ENCODE measurements at regions not wholly inside any gene's neighbourhood (a gene's known extent, or its start where the extent isn't known, plus 50 kb on each side); places are given as distances from the start of the nearest gene placed in this dataset.

DNA sequence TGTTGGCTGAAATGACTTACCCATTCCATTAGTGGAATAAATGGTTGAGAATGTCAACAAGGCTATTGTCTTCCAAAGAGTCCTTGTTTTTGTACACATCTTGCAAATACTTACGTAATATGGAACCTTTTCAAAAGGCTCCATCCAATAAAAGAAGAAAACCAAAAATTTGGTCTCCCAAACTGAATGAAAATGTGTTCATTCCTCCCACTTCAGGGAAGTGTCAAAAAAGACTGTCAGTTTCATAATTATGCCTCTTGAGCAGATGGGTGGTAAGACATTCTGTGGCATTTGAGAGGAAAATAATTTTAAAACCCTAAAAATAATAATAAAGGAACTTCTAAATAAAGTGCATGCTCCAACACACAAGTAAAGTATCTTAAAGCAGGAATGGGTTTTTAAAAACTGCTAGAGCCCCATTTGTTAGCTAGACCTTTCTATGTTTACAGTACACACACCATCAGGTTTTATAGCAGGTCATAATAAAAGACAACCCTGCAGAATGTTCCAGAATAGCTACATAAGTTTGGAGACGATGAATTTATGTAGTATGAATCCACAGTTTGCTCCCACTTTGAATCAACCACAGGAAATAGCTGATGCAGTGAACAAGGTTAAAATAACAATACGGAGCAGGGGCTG lies 843.7 kb downstream of the LRRTM4 start:
- TF ChIP-seq POLR2A (IDR thresholded peaks at IDR 0.05) (no peak), EP300 (IDR thresholded peaks at IDR 0.05) (no peak)
- TF ChIP-seq, protein P1, sequence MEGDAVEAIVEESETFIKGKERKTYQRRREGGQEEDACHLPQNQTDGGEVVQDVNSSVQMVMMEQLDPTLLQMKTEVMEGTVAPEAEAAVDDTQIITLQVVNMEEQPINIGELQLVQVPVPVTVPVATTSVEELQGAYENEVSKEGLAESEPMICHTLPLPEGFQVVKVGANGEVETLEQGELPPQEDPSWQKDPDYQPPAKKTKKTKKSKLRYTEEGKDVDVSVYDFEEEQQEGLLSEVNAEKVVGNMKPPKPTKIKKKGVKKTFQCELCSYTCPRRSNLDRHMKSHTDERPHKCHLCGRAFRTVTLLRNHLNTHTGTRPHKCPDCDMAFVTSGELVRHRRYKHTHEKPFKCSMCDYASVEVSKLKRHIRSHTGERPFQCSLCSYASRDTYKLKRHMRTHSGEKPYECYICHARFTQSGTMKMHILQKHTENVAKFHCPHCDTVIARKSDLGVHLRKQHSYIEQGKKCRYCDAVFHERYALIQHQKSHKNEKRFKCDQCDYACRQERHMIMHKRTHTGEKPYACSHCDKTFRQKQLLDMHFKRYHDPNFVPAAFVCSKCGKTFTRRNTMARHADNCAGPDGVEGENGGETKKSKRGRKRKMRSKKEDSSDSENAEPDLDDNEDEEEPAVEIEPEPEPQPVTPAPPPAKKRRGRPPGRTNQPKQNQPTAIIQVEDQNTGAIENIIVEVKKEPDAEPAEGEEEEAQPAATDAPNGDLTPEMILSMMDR (IDR thresholded peaks at IDR 0.05), result no peak
- Histone ChIP-seq H3K27ac (no peak overlapping the region), H3K4me1 (peaks cover 0 to 5% (median 0%) of the 10 kb centered on the region in 4 donors), H3K9me3 (no peaks in the 10 kb centered on the region), H3K4me3 (no peak overlapping the region), H3K36me3 (no peaks in the 10 kb centered on the region), H3K27me3 (no peaks in the 10 kb centered on the region)
- DNase-seq (ENCODE audit: low spot score in 2 of 2), result no peak
- WGBS, 2 donors, result 25 to 28% methylated on average over 3 of the region's 3 CpGs

DNA sequence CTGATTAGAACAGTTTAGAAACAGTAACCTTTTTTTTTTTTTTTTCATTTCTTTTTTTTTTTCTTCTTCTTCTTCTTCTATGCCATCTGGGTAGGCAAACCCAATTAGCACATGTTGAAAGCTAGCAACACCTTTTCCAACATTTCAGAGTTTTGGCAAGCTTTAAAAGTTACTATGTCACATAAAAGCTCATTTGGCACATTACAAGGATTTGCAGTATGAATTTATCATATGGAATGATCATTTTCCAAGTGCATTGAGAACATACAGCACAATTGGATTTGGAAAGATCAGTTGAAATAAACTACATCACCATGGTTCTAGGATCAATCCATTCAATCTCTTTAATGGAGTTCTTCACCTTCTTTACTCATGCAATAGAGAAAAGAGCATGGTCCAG lies 847.0 kb downstream of the LRRTM4 start:
- Histone ChIP-seq H3K4me1 (peaks cover 0 to 5% (median 0%) of the 10 kb centered on the region in 4 donors), H3K36me3 (no peaks in the 10 kb centered on the region), H3K27me3 (no peaks in the 10 kb centered on the region), H3K9me3 (no peaks in the 10 kb centered on the region), H3K27ac (no peak overlapping the region), H3K4me3 (no peak overlapping the region)
- DNase-seq (ENCODE audit: low spot score in 2 of 2), result no peak
- TF ChIP-seq EP300 (IDR thresholded peaks at IDR 0.05) (no peak), POLR2A (IDR thresholded peaks at IDR 0.05) (no peak)
- TF ChIP-seq, protein P1 (IDR thresholded peaks at IDR 0.05), result no peak

DNA sequence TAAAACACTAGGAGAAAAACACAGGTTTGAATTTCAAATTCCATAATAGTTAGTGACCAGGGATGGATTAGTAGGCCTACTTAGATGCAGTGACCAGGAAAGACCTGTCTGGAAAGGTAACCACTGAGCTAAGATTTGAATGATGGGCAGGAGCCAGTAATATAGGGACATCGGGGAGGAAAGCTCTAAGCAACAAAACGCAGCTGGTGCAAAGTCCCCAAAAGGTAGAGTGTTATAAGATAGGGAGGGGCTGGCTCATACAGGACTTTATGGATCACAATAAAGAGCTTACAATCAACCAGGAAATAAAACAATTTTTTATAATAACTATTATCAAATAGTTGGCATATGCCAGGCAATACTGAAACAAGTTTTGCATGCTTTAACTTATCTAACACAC lies 849.4 kb downstream of the LRRTM4 start:
- H3K36me3 ChIP-seq, result no peaks in the 10 kb centered on the region
- WGBS, 2 donors, result 94 to 97% methylated on average over 2 of the region's 2 CpGs
- no peak overlapping the region for H3K27ac ChIP-seq
- H3K27me3 ChIP-seq, result no peaks in the 10 kb centered on the region
- TF ChIP-seq POLR2A (IDR thresholded peaks at IDR 0.05) (no peak), EP300 (IDR thresholded peaks at IDR 0.05) (no peak)
- TF ChIP-seq, protein P1 (IDR thresholded peaks at IDR 0.05), result no peak
- H3K4me3 ChIP-seq, result no peak overlapping the region
- no peak for DNase-seq (ENCODE audit: low spot score in 2 of 2)
- H3K4me1 ChIP-seq, result peaks cover 0 to 3% (median under 1%) of the 10 kb centered on the region in 4 donors
- H3K9me3 ChIP-seq, result no peaks in the 10 kb centered on the region

DNA sequence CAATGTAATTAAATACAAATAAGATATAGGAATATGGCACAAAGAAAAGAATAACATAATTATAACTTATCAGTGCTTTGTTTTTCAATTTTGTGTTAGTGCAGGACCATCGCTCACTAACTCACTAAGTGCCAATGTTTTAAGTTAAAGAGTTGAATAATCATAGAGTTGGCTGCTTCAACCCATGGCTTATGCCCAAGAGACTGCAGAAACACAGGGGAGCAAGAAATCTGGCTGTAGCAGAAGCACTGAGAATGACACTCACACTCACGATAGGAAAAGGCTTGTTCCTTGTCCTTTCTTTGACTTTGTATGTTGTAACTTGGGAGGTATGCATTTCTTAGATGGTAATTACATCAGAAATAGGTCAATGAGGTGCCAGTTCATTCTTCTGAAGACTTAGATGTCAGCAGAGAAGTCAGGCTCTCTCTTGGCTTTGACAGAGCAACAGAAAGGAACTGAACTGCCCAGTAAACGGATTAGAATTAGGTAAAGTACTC lies 852.2 kb downstream of the LRRTM4 start:
- no peak overlapping the region for H3K27ac ChIP-seq
- H3K9me3 ChIP-seq, result no peaks in the 10 kb centered on the region
- H3K27me3 ChIP-seq, result no peaks in the 10 kb centered on the region
- no peak for TF ChIP-seq EP300 (IDR thresholded peaks at IDR 0.05)
- TF ChIP-seq, protein P1 (IDR thresholded peaks at IDR 0.05), result no peak
- TF ChIP-seq POLR2A (IDR thresholded peaks at IDR 0.05), result no peak
- DNase-seq (ENCODE audit: low spot score in 2 of 2), result no peak
- H3K4me1 ChIP-seq, result peaks cover 0 to 3% (median 0%) of the 10 kb centered on the region in 4 donors
- no peak overlapping the region for H3K4me3 ChIP-seq
- no peaks in the 10 kb centered on the region for H3K36me3 ChIP-seq
- WGBS, 2 donors, result 53 to 66% methylated on average over 3 of the region's 3 CpGs

DNA sequence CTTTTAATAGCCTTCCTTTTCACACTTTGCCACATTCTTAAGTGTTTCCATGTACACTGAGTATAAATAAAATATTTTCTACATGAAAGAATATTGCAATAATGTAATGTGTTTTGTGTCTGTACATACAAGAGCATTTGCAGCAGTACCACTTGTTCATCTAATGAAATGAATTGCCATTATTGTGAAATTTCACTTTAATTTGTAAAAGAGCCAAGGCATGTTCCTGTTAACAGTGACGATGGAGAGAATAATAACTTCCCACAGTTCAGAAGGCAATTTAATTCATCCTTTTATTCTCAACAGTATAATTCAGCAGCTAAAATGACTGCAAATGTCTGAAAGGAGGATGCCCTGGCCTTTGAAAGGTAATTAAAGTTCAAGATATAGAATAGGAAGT lies 853.9 kb downstream of the LRRTM4 start:
- H3K4me3 ChIP-seq, result no peak overlapping the region
- no peaks in the 10 kb centered on the region for H3K27me3 ChIP-seq
- no peaks in the 10 kb centered on the region for H3K9me3 ChIP-seq
- TF ChIP-seq, protein P1 (IDR thresholded peaks at IDR 0.05), result no peak
- no peak for TF ChIP-seq EP300 (IDR thresholded peaks at IDR 0.05)
- TF ChIP-seq POLR2A (IDR thresholded peaks at IDR 0.05), result no peak
- DNase-seq (ENCODE audit: low spot score in 2 of 2), result no peak
- H3K27ac ChIP-seq, result no peak overlapping the region
- WGBS, 2 donors, result 18 to 23% methylated on average over 1 of the region's 1 CpG
- no peaks in the 10 kb centered on the region for H3K36me3 ChIP-seq
- H3K4me1 ChIP-seq, result peaks cover 0 to 3% (median 0%) of the 10 kb centered on the region in 4 donors
